SK-N-DZ (cell line): ENCODE measurements at regions not wholly inside any gene's neighbourhood (a gene's known extent, or its start where the extent isn't known, plus 50 kb on each side); places are given as distances from the start of the nearest gene placed in this dataset.

ENCODE experiments used
- DNase-seq: peaks from one replicate; pipeline ENCODE4 v3.0.0-alpha.2; 2015; ENCODE audit warnings: low spot score

GRCh38 chr22:47776329-47776728 lies 1013.9 kb downstream of the TBC1D22A start:
- no peak for DNase-seq

GRCh38 chr22:47775686-47776085 lies 1013.2 kb downstream of the TBC1D22A start:
- no peak for DNase-seq

GRCh38 chr22:47775191-47775590 lies 1012.7 kb downstream of the TBC1D22A start:
- DNase-seq, result no peak

- DNase-seq, result no peak
Observed at GRCh38 chr22:47773635-47774034, 1011.2 kb downstream of the TBC1D22A start.

GRCh38 chr22:47772864-47773263 lies 1010.4 kb downstream of the TBC1D22A start:
- DNase-seq, result no peak

DNA sequence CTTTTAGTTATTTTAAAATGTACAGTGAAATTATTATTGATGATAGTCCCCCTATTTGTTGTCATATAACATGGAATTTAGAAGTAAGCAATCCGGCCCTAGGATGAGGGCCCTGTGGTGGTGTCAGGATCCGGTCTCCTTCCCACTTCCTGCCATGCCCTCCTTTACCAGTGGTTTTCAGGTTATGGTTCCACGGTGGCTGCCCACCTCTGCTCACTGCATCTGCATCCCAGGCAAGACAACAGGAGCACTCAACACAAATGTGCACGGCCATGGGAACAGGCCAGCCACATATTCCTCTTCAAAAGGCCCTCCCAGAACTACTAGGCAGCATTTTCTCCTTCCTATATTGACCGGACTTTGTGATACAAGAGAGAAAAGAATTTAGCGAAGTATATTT lies 1007.2 kb downstream of the TBC1D22A start:
- no peak for DNase-seq

DNA sequence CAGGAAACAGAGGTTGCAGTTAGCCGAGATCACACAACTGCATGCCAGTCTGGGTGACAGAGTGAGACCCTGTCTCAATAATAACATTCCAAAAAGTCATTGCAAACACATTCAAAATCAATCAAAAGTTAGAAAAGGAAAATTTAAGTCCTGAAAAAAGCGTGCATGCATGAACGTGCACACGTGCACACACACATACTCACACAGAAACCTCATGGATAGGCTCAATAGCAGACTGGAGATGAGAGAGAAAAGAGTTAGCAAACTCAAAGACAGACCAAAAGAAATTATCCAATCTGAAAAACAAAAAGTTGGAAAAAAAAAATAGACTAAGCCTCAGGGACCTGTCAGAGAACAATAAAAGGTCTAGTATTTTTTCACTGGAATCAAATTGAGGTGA lies 1005.6 kb downstream of the TBC1D22A start:
- DNase-seq, result no peak

DNA sequence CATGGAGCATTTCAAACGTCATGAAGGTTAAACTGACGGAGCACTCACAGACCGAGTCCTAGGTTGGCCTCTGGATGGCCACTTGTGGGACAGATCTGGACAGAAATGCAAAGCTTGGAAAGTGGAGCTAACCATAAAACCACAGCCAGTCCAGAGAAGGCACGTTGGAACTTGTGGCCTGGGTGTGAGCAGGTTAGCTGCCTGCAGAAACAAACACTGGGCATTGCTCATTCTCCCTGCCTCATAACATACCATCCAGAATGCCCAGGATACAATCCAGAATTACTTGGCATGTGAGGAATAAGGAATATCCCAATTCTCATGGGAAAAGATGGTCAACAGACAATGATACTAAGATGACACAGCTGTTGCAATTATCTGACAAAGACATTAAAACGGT lies 1005.0 kb downstream of the TBC1D22A start:
- no peak for DNase-seq

- no peak for DNase-seq
Observed at GRCh38 chr22:47765757-47766156, 1003.3 kb downstream of the TBC1D22A start.

DNA sequence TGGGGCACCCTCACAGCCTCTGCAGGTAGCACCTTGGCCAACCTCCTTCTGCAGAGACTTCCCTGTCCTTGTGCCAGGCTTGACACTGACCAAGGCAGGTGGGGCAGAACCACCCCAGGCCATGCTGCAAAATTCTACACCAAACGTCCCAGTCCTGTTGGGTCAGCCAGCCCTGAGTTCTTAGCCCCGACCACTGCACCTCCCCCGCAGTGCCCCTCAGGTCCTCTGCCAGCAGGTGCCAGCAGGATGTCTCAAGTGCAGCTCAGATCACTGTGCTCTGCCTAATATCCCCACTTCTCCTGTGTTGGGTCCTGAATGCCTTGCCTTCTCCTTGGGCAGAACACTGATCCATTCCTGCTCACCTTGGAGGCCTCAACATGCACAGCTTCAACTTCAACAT lies 999.7 kb downstream of the TBC1D22A start:
- no peak for DNase-seq

GRCh38 chr22:47759909-47760308 lies 997.5 kb downstream of the TBC1D22A start:
- DNase-seq, result no peak

DNA sequence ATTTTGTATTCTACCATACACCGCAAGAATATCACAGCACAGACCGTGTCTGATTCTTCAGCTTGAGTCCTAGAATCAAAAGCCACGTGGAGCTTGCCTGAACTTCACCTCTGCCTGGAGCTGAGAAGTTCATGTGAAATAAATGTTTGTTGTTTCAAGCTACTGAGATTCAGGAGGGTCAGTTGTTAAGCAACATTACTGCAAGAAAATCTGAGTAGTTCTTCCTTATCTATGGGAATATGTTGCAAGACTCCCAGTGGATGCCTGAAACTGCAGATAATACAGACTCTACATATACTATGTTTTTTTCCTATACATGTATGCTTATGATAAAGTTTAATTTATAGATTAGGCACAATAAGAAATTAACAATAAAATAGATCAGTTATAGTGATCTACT lies 995.3 kb downstream of the TBC1D22A start:
- DNase-seq, result no peak

DNA sequence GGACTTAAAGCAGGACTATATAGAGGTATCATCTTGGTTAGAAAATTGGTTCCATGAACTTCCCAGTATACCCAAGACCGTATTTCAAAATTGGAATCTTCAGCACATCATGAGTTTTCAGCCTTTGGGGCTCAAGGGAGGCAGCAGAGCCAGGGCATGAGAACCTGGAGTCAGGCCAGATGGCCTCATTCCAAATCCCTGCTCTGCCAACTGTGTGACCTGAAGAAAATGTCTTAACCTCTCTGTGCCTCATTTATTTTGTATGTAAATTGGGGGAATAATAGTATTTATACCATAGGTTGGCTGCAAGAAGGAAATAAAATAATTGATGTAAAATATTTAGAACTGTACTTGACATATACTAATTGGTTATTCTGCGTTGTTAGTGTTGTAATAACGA lies 987.6 kb downstream of the TBC1D22A start:
- no peak for DNase-seq

- DNase-seq, result no peak
Observed at GRCh38 chr22:47748957-47749356, 986.5 kb downstream of the TBC1D22A start.

DNA sequence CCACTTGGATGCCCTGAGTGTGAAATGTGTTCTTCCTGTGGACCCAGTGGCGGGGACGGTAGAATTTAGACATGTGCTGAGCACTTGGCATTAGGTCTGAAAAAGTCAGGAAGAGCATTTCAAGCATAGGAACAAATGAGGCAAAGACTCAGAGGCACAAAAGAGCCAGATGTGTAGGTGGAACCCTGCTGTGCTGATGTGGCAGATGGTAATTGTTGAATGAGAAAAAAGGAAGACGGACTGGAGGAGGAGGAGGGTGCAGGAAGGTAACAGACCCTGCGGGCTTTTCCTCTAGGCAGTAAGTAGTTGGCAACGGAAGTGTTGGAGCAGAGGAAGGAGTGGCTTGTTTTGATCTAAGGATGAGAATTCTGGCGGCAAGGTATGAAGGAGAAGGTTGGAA lies 985.8 kb downstream of the TBC1D22A start:
- DNase-seq, result no peak

DNA sequence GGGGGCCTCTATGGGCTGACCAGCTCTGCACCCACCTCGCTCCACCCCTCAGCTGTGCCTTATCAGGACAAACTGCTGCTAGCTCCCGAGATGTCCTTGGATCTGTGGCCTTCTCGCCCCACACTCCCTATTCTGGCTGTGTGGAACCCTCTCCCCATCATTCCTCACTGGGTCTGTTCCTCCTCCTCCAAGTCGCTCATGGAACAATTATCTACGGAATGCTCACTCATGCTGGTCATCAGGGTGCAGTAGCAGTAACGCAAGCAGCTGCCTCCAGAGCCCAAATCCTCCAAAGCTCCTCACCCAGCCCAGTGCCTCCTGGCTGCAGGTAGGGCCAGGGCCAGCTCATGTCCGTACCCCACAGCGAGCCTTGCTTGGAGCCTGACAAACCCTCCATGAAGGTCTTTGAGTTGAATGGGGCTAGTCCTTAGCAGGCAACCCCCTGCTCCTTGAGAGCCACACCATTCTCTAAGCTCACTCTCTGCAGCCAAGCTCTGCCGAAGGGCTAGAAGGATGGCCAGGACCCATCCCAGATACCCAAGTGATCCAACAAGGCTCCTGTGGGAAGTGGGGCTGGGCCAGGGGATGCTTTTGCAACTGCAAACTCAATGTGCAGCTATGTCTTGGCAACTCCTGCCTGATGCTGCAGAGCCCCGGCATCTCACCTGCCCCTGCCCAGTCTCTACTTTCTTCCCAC lies 977.8 kb downstream of the TBC1D22A start:
- no peak for DNase-seq

DNA sequence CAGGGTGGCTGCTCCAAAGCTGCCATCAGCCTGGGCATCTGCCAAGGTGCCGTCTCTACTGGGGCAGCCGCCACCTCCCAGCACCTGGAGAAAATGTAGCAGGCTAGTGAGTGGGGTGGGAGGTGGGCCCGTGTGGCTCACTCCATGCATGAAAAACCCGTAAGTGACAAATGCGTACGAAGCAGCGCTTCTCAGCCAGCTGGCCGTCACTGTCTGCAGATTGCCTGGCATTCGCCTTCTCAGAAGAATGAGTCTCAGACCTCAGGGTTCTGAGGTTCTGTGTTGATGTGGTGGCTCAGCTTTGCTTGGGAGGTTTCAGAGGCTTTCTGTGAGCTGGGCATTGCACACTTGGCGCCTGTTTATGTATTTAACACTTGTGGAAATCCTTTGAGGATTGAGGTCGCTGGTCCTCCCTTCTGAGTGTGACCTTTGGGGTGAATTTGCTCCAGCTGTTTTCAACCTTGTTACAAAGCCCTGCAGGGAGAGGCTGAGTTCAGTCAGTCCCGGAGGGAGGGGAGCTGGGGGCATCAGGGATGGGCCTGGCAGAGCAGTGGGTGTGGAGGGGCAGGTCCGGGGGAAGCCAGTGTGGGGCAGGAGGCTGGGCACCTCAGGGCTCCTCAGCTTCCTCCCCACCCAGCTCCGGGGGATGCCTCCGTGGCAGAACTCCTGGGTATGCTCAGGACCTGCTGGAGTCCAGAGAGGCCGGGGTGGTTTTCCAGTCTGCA lies 977.0 kb downstream of the TBC1D22A start:
- DNase-seq, result no peak

DNA sequence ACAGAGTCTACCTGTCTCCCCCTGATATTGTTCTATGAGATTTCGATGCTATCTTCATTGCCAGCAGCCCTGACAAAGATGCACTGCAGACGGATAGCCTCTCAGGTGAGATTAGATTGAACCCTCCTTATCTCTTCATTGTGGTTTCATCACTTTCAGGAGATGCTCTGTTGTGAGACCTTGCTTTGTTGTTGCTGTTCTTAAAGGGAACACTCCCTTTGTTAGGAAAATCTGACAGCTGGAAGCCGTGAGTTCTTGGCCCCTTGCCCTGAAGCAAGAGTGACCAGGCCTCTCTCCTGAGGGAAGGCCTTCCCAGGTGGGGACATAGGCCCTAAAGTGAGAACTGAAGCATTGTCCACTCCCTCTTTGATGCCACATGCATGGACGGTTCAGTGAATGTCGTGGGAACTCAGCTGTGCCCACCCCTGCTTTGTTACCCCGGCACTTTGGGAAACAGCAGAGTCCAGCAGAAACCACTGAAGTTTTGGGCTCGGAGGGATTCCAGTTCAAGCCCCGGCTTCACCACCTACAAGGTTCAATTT lies 976.1 kb downstream of the TBC1D22A start:
- peak; percentile 9 for DNase-seq

DNA sequence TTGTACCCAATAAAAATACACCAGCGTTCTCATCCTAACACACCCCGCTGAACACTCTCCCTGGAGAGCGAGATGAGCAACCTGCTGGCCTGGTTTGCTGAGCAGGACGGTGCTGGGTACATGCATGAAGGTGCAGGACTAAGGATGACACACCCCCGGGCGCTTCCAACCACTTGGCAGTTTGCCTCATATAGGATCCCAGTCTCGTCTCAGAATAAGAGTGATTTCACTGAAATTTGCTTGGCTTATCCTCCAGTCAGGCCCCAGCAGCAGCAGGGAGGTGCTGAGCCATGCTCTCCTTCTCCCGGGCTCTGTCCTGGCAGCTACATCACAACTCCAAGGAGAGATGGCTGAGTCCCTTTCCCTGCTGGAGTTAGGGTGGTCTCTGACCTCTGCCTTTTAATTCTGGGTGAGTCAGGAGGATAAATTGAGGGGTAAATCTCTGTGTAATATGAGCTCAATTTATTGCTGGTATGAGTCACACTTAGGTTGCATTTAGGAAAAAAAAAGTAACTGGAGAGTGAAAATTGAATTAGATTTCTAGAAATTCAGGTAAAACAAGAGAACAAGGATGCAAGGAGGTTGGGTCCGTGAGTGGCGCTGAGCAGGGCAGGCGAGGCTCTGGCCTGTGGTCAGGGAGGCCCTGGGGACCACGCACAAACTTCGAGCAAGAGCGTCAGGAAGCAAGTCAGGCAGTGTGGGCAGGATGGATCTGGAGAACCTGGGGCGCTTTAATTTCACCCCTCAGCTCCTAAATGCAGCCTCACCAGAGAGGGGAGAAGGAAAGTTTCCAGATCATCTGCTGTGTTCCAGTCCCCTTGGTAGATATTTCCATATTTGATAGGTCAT lies 974.0 kb downstream of the TBC1D22A start:
- DNase-seq, result no peak

GRCh38 chr22:47734511-47734910 lies 972.1 kb downstream of the TBC1D22A start:
- no peak for DNase-seq

DNA sequence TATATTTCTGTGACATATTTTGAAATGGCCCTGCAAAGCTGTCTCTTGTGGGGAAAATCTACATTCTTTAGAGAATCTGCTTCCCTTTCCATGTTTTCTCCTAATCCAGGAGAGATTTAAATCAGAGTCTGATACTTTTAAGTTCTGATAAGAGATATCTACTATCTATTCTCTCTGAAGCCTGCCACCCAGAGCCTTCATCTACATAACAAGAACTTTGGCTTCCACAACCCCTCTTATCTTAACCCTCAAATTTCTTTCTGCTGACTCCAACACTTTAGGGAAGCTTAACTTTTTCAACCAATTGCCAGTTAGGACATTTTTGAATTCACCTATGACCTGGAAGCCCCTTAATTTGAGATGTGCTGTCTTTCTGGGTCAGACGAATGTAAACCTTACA lies 965.2 kb downstream of the TBC1D22A start:
- no peak for DNase-seq

DNA sequence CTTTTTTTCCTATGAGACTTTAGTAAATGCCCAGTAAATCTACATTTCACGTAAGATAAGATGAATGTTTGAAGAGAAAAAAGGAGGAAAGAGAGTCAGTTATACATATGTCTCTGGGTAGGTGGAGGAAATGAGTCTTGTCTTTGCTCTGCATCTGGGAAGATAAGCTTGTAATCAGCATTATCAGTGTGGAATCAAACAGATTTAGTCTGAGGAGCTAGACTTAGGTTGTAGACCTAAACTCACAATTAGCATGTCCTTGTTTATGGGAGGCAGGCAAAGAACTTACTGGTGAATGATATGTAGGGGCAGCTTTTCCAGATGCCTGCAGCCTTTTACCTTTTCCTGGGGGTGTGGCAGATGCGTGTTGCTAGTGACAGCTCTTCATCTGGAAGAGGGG lies 962.3 kb downstream of the TBC1D22A start:
- no peak for DNase-seq
